GM19395 (cell line): ENCODE measurements at regions not wholly inside any gene's neighbourhood (a gene's known extent, or its start where the extent isn't known, plus 50 kb on each side); places are given as distances from the start of the nearest gene placed in this dataset.
"Not testable (repeated sequence)": the region's sequence is repeated elsewhere in the genome, so short reads cannot be mapped to it uniquely, and the experiment has no call there.

ENCODE experiments used
- ATAC-seq: cut with Tn5 transposase; IDR thresholded peaks from one replicate; pipeline ENCODE4 v1.9.1; 2021; ENCODE audit warnings: mild to moderate bottlenecking, moderate library complexity; ENCODE audit not compliant: unreplicated experiment

- ATAC-seq: no peak
These were observed 623.1 kb downstream of the ADCYAP1 start for GRCh38 chr18:1527805-1528204.

- no peak for ATAC-seq
These were observed 623.8 kb downstream of the ADCYAP1 start for GRCh38 chr18:1528447-1528846.

- no peak for ATAC-seq
These were observed 624.4 kb downstream of the ADCYAP1 start for GRCh38 chr18:1528964-1529509.

- ATAC-seq: no peak
These were observed 626.0 kb downstream of the ADCYAP1 start for GRCh38 chr18:1530650-1531049.

- no peak for ATAC-seq
These were observed 634.6 kb downstream of the ADCYAP1 start for GRCh38 chr18:1539276-1539675.

GRCh38 chr18:1541478-1541877 is 636.8 kb downstream of the ADCYAP1 start:
- ATAC-seq: no peak

- no peak for ATAC-seq
These were observed 637.6 kb downstream of the ADCYAP1 start for GRCh38 chr18:1542230-1542774.

GRCh38 chr18:1544016-1544415 is 639.3 kb downstream of the ADCYAP1 start:
- no peak for ATAC-seq

- not testable (repeated sequence) for ATAC-seq
These were observed 653.0 kb downstream of the ADCYAP1 start for GRCh38 chr18:1557711-1558110.

- no peak for ATAC-seq
These were observed 654.9 kb downstream of the ADCYAP1 start for GRCh38 chr18:1559563-1559962.

GRCh38 chr18:1564793-1565192 is 660.1 kb downstream of the ADCYAP1 start:
- no peak for ATAC-seq

- ATAC-seq: no peak
These were observed 666.5 kb downstream of the ADCYAP1 start for GRCh38 chr18:1571206-1571605.

- no peak for ATAC-seq
These were observed 669.1 kb downstream of the ADCYAP1 start for GRCh38 chr18:1573732-1574131.

GRCh38 chr18:1575084-1575483 is 670.4 kb downstream of the ADCYAP1 start:
- no peak for ATAC-seq

GRCh38 chr18:1578505-1578904 is 673.8 kb downstream of the ADCYAP1 start:
- ATAC-seq: no peak

- no peak for ATAC-seq
These were observed 676.9 kb downstream of the ADCYAP1 start for GRCh38 chr18:1581581-1581980.

- no peak for ATAC-seq
These were observed 681.3 kb downstream of the ADCYAP1 start for GRCh38 chr18:1585881-1586488.

GRCh38 chr18:1593091-1593490 is 688.4 kb downstream of the ADCYAP1 start:
- no peak for ATAC-seq

GRCh38 chr18:1595195-1595594 is 690.5 kb downstream of the ADCYAP1 start:
- ATAC-seq: no peak

GRCh38 chr18:1599196-1599595 is 694.5 kb downstream of the ADCYAP1 start:
- ATAC-seq: no peak

GRCh38 chr18:1604751-1605150 is 700.1 kb downstream of the ADCYAP1 start:
- no peak for ATAC-seq

- no peak for ATAC-seq
These were observed 713.7 kb downstream of the ADCYAP1 start for GRCh38 chr18:1618364-1618763.

- ATAC-seq: no peak
These were observed 714.8 kb downstream of the ADCYAP1 start for GRCh38 chr18:1619507-1619906.
